ENCODE measurements at regions not wholly inside any gene's neighbourhood (a gene's known extent, or its start where the extent isn't known, plus 50 kb on each side); places are given as distances from the start of the nearest gene placed in this dataset.

DNA sequence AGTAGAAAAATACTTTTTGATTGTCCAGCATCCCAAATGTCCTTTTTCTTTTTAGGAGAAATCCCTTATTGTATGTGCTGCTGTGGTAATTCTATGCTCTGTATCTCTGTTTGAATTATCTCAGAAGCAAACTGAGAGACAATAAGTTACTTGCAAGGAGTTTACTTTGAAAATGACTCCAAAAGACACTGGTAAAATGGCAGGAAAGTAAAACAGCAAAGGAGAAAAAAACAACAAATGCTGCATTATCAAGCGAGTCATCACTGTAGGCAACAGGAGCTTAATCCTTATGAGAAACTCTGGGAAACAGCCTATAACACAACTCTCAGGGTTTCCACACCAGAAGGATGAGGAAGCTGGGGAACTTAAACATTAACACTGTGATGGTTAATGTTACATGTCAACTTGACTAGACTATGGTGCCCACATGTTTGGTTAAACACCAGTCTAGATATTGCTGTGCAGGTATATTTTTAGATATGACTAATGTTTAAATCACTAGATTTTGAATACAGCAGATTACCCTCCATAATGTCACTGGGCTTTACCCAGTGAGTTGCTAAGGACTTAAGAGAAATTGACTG lies 92.6 kb upstream of the GAS1 start (continued):
- TF ChIP-seq E2F6 (IDR thresholded peaks at IDR 0.05): no peak
